ENCODE measurements at regions not wholly inside any gene's neighbourhood (a gene's known extent, or its start where the extent isn't known, plus 50 kb on each side); places are given as distances from the start of the nearest gene placed in this dataset.

GRCh38 chr18:34959211-34959829 lies 81.9 kb upstream of the MAPRE2 start:
- H3K4me1 Mint-ChIP-seq (ENCODE audit: low read depth, unreplicated experiment) = no peaks in the 10 kb centered on the region

GRCh38 chr18:34959989-34960388 lies 81.2 kb upstream of the MAPRE2 start:
- H3K36me3 Mint-ChIP-seq (ENCODE audit: unreplicated experiment) = no peaks in the 10 kb centered on the region
- H3K27me3 Mint-ChIP-seq (ENCODE audit: unreplicated experiment) = no peaks in the 10 kb centered on the region
- H3K4me3 Mint-ChIP-seq (ENCODE audit: unreplicated experiment) = no peak overlapping the region

More at GRCh38 chr18:34959211-34959829, 81.9 kb upstream of the MAPRE2 start:
- Mint-ChIP-seq H3K27me3 (ENCODE audit: unreplicated experiment) (no peaks in the 10 kb centered on the region), H3K4me3 (ENCODE audit: unreplicated experiment) (no peak overlapping the region), H3K36me3 (ENCODE audit: unreplicated experiment) (no peaks in the 10 kb centered on the region), H3K27ac (ENCODE audit: unreplicated experiment) (no peak overlapping the region), H3K9me3 (ENCODE audit: unreplicated experiment) (peaks cover 1% of the 10 kb centered on the region)
- no peak for DNase-seq
- TF ChIP-seq CTCF (IDR thresholded peaks at IDR 0.05; ENCODE audit: partially characterized antibody, unreplicated experiment) = no peak

DNA sequence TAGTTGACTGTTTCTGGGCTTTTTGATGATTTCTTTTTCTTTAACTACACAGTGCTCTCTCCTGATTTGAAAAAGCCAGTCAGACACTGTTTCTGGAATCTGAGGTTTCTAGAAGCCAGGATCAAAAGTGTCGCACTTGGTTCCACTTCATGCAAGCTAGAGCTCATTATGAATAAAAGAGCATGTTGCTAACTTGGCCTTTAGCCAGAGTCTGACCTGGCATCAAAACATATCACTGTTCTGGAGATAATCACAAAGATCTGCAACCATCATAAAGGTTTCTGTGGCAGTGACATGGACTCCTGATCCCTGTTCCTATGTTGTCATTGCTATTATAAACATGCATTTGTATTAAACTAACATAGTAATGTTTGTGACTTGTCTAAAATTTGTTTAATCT lies 76.1 kb upstream of the MAPRE2 start:
- H3K27ac Mint-ChIP-seq (ENCODE audit: unreplicated experiment) = peak overlapping the region; percentile 63
- peaks cover 5% of the 10 kb centered on the region for H3K27me3 Mint-ChIP-seq (ENCODE audit: unreplicated experiment)
- no peak for TF ChIP-seq CTCF (IDR thresholded peaks at IDR 0.05; ENCODE audit: partially characterized antibody, unreplicated experiment)
- no peak overlapping the region for H3K4me3 Mint-ChIP-seq (ENCODE audit: unreplicated experiment)
- H3K36me3 Mint-ChIP-seq (ENCODE audit: unreplicated experiment) = no peaks in the 10 kb centered on the region
- peaks cover 10% of the 10 kb centered on the region for H3K9me3 Mint-ChIP-seq (ENCODE audit: unreplicated experiment)
- H3K4me1 Mint-ChIP-seq (ENCODE audit: low read depth, unreplicated experiment) = peaks cover 14% of the 10 kb centered on the region
- DNase-seq = no peak

More at GRCh38 chr18:34959989-34960388, 81.2 kb upstream of the MAPRE2 start:
- peaks cover 2% of the 10 kb centered on the region for H3K4me1 Mint-ChIP-seq (ENCODE audit: low read depth, unreplicated experiment)
- TF ChIP-seq CTCF (IDR thresholded peaks at IDR 0.05; ENCODE audit: partially characterized antibody, unreplicated experiment) = no peak
- no peak overlapping the region for H3K27ac Mint-ChIP-seq (ENCODE audit: unreplicated experiment)
- no peak for DNase-seq
- H3K9me3 Mint-ChIP-seq (ENCODE audit: unreplicated experiment) = peaks cover 1% of the 10 kb centered on the region

DNA sequence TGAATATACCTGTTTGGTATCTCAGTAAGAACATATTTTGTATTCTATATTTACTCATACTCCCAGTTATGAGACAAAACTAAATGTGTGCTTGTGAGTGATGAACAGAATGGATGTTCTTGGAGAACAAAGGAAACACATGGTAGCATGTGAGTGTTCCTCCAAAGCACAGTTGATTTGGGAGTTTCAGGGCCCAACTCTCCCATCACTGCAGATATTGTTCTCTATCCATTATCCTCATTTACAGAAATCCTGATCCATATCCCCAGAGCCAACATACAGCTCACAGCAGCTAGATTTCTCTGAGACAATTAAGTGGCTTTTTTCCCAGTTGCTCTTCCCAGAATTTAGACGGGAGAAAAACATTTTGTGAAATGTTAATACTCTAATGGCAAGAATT lies 75.6 kb upstream of the MAPRE2 start:
- Mint-ChIP-seq H3K27ac (ENCODE audit: unreplicated experiment) (peak overlapping the region; percentile 63), H3K9me3 (ENCODE audit: unreplicated experiment) (peaks cover 10% of the 10 kb centered on the region), H3K4me1 (ENCODE audit: low read depth, unreplicated experiment) (peaks cover 14% of the 10 kb centered on the region), H3K4me3 (ENCODE audit: unreplicated experiment) (no peak overlapping the region), H3K27me3 (ENCODE audit: unreplicated experiment) (peaks cover 5% of the 10 kb centered on the region), H3K36me3 (ENCODE audit: unreplicated experiment) (no peaks in the 10 kb centered on the region)
- no peak for DNase-seq
- TF ChIP-seq CTCF (IDR thresholded peaks at IDR 0.05; ENCODE audit: partially characterized antibody, unreplicated experiment) = no peak

GRCh38 chr18:34970106-34970505 lies 71.1 kb upstream of the MAPRE2 start:
- Mint-ChIP-seq H3K4me1 (ENCODE audit: low read depth, unreplicated experiment) (peaks cover 11% of the 10 kb centered on the region), H3K9me3 (ENCODE audit: unreplicated experiment) (peaks cover 12% of the 10 kb centered on the region), H3K27me3 (ENCODE audit: unreplicated experiment) (peaks cover 5% of the 10 kb centered on the region), H3K27ac (ENCODE audit: unreplicated experiment) (no peak overlapping the region), H3K4me3 (ENCODE audit: unreplicated experiment) (no peak overlapping the region), H3K36me3 (ENCODE audit: unreplicated experiment) (no peaks in the 10 kb centered on the region)
- TF ChIP-seq CTCF (IDR thresholded peaks at IDR 0.05; ENCODE audit: partially characterized antibody, unreplicated experiment) = no peak
- DNase-seq = no peak

All from glutamatergic neuron (in vitro differentiated cells).